GM12878 (cell line): ENCODE measurements at regions not wholly inside any gene's neighbourhood (a gene's known extent, or its start where the extent isn't known, plus 50 kb on each side); places are given as distances from the start of the nearest gene placed in this dataset.

Source experiments
- ATAC-seq: fragments of 200-7000 bp; cut with Tn5 transposase; 3 replicates; pipeline ENCODE4 v1.9.1; 2020; ENCODE audit warnings: mild to moderate bottlenecking, moderate library complexity
- BruUV-seq: library from RNA; stranded (reverse); fragments of 400-500 nt; replicated peaks from 2 replicates; lab custom pipeline; 2021; lab: Mats Ljungman, UMichigan
- CTCF ChIA-PET: fragments of 300-600 bp; sonication (Branson Sonifier 250); formaldehyde crosslinking; extraction: SDS; loops from one replicate; lab custom pipeline; 2021; ENCODE audit warnings: inconsistent platforms; lab: Yijun Ruan, JAX
- POLR2A ChIA-PET: fragments of 350-600 bp; formaldehyde crosslinking; extraction: SDS; loops from one replicate; lab custom pipeline; 2021; ENCODE audit warnings: inconsistent platforms; lab: Charles Lee
- RAD21 ChIA-PET: fragments of 300-600 bp; sonication (Branson Sonifier 250); formaldehyde crosslinking; loops from one replicate; lab custom pipeline; 2023; ENCODE audit warnings: antibody characterized with exemption; ENCODE audit not compliant: unreplicated experiment; lab: Charles Lee
- SMC1A ChIA-PET: fragments of 300-600 bp; sonication (Branson Sonifier 250); formaldehyde crosslinking; loops from one replicate; lab custom pipeline; 2023; ENCODE audit not compliant: unreplicated experiment, uncharacterized antibody; lab: Charles Lee
- DNase-seq: peaks from one replicate; pipeline ENCODE4 v3.0.0-alpha.2; 2011; ENCODE audit warnings: low read depth, low spot score
- FAIRE-seq: peaks from 3 replicates; lab custom pipeline; 2011; peaks lifted over from hg19 to GRCh38; lab: Jason Lieb, UNC
- H2AFZ ChIP-seq: 2 replicates; pipeline ENCODE4 v1.6.0; 2011; ENCODE audit warnings: low read depth, low read length, control low read depth; ENCODE audit not compliant: control insufficient read depth
- H3K27ac ChIP-seq: 2 replicates; pipeline ENCODE4 v1.5.1; 2011; ENCODE audit warnings: control low read depth; ENCODE audit not compliant: control insufficient read depth, insufficient read depth
- H3K27me3 ChIP-seq, 2 experiments: replicated peaks in 1 of 2; 2 replicates each; pipeline versions ENCODE4 v1.6.0 to v1.6.1; 2011; ENCODE audit warnings: low read length in 1 of 2; ENCODE audit not compliant: control insufficient read depth in 2 of 2, insufficient read depth in 2 of 2
- H3K36me3 ChIP-seq, 2 experiments: 2 replicates each; pipeline ENCODE4 v1.5.1; 2011; ENCODE audit warnings: low read length in 1 of 2; ENCODE audit not compliant: control insufficient read depth in 2 of 2, insufficient read depth in 2 of 2
- H3K4me1 ChIP-seq: 2 replicates; pipeline ENCODE4 v1.6.1; 2011; ENCODE audit warnings: mild to moderate bottlenecking, low read length, moderate library complexity, mixed read lengths; ENCODE audit not compliant: control insufficient read depth, insufficient read depth
- H3K4me2 ChIP-seq: 2 replicates; pipeline ENCODE4 v1.6.0; 2011; ENCODE audit warnings: control low read depth; ENCODE audit not compliant: control insufficient read depth, insufficient read depth
- H3K4me3 ChIP-seq: fragments of 200-600 bp; sonication (generic); 2 replicates; pipeline ENCODE4 v1.5.1; 2016
- H3K79me2 ChIP-seq: 2 replicates; pipeline ENCODE4 v1.6.0; 2011; ENCODE audit warnings: low read length; ENCODE audit not compliant: control insufficient read depth, insufficient read depth
- H3K9ac ChIP-seq: 2 replicates; pipeline ENCODE4 v1.8.0; 2011; ENCODE audit warnings: low read length, control low read depth, mixed read lengths; ENCODE audit not compliant: control insufficient read depth, insufficient read depth
- H3K9me3 ChIP-seq: replicated peaks from 3 replicates; pipeline ENCODE4 v1.5.1; 2011; ENCODE audit warnings: mild to moderate bottlenecking, low read length; ENCODE audit not compliant: control insufficient read depth, insufficient read depth
- H4K20me1 ChIP-seq: 2 replicates; pipeline ENCODE4 v1.6.0; 2011; ENCODE audit not compliant: control insufficient read depth, insufficient read depth
- CBX5 ChIP-seq: sonication (generic); IDR thresholded peaks from 2 replicates; pipeline ENCODE4 v1.6.1; 2016; ENCODE audit warnings: low read depth, moderate library complexity, mild to moderate bottlenecking, inconsistent platforms
- CHD2 ChIP-seq: IDR thresholded peaks from 2 replicates; pipeline ENCODE4 v1.6.1; 2011; ENCODE audit warnings: low read depth, low read length, improper control_type of control experiment, borderline replicate concordance
- CREB1 ChIP-seq: IDR thresholded peaks from 2 replicates; pipeline ENCODE4 v1.6.1; 2012; ENCODE audit warnings: low read depth, mild to moderate bottlenecking, inconsistent platforms
- EGR1 ChIP-seq, 2 experiments: IDR thresholded peaks; 1 replicate in 1 of 2; 2 replicates in 1 of 2; pipeline ENCODE4 v1.6.1; 2011 to 2012; ENCODE audit warnings: low read depth in 2 of 2, low read length in 2 of 2, borderline replicate concordance in 1 of 2, mild to moderate bottlenecking in 1 of 2, moderate library complexity in 1 of 2
- KAT2A ChIP-seq: conservative IDR thresholded peaks from 2 replicates; pipeline ENCODE4 v1.6.1; 2011; ENCODE audit warnings: low read depth, low read length; ENCODE audit not compliant: control insufficient read depth
- KDM1A ChIP-seq: fragments of 200-600 bp; sonication (generic); IDR thresholded peaks from 2 replicates; pipeline ENCODE4 v1.6.1; 2016; ENCODE audit warnings: borderline replicate concordance
- MEF2A ChIP-seq: IDR thresholded peaks from 2 replicates; pipeline ENCODE4 v1.6.1; 2011; ENCODE audit warnings: low read depth, mild to moderate bottlenecking, low read length, moderate library complexity; ENCODE audit not compliant: insufficient read depth
- NR2C1 ChIP-seq: fragments of 450-650 bp; IDR thresholded peaks from 2 replicates; pipeline ENCODE4 v1.6.1; 2017; ENCODE audit warnings: antibody characterized with exemption, mild to moderate bottlenecking, moderate library complexity
- POLR2AphosphoS2 ChIP-seq: IDR thresholded peaks from 2 replicates; pipeline ENCODE4 v1.6.1; 2011; ENCODE audit warnings: low read depth, mild to moderate bottlenecking, low read length, improper control_type of control experiment, moderate library complexity
- YBX1 ChIP-seq: fragments of 450-650 bp; IDR thresholded peaks from 2 replicates; pipeline ENCODE4 v1.6.1; 2016; ENCODE audit warnings: antibody characterized with exemption
- ZNF24 ChIP-seq: fragments of 450-650 bp; IDR thresholded peaks from 2 replicates; pipeline ENCODE4 v1.6.1; 2017; ENCODE audit warnings: antibody characterized with exemption, mild to moderate bottlenecking
- ZSCAN29 ChIP-seq: fragments of 450-650 bp; IDR thresholded peaks from 2 replicates; pipeline ENCODE4 v1.6.1; 2017; ENCODE audit warnings: mild to moderate bottlenecking, moderate library complexity
- ZZZ3 ChIP-seq: IDR thresholded peaks from 2 replicates; pipeline ENCODE4 v1.6.1; 2011; ENCODE audit warnings: low read depth; ENCODE audit not compliant: control insufficient read depth, insufficient read length
- WGBS: methylation state at CpG from one replicate; pipeline ENCODE4 v1.1.6; 2016; ENCODE audit warnings: low lambda C conversion rate; ENCODE audit not compliant: insufficient replicate concordance, insufficient coverage; ENCODE audit errors: missing lambda C conversion rate; 5-methylcytosine and 5-hydroxymethylcytosine counted together
- in situ Hi-C: fragments of 300-500 bp; cut with MboI; formaldehyde crosslinking; loops from 9 replicates; pipeline ENCODE4 v1.14.3; 2018; ENCODE audit warnings: mixed read lengths
- intact Hi-C: fragments of 100-400 bp; cut with micrococcal nuclease; formaldehyde crosslinking; loops from one replicate; pipeline ENCODE4 v1.14.2; 2022; ENCODE audit not compliant: unreplicated experiment
- TF ChIP-seq, protein P1 (sequence below): fragments of 450-650 bp; IDR thresholded peaks from 2 replicates; pipeline ENCODE4 v1.6.1; 2017; ENCODE audit warnings: mild to moderate bottlenecking, moderate library complexity
- TF ChIP-seq, protein P2 (sequence below): IDR thresholded peaks from 2 replicates; pipeline ENCODE4 v1.6.1; 2012; ENCODE audit warnings: low read length, inconsistent platforms
- TF ChIP-seq, protein P3 (sequence below): IDR thresholded peaks from 2 replicates; pipeline ENCODE4 v1.6.1; 2011; ENCODE audit warnings: low read depth, low read length, improper control_type of control experiment, borderline replicate concordance
- TF ChIP-seq, protein P4 (sequence below): fragments of 450-650 bp; IDR thresholded peaks from 2 replicates; pipeline ENCODE4 v1.6.1; 2017; ENCODE audit warnings: mild to moderate bottlenecking

DNA sequence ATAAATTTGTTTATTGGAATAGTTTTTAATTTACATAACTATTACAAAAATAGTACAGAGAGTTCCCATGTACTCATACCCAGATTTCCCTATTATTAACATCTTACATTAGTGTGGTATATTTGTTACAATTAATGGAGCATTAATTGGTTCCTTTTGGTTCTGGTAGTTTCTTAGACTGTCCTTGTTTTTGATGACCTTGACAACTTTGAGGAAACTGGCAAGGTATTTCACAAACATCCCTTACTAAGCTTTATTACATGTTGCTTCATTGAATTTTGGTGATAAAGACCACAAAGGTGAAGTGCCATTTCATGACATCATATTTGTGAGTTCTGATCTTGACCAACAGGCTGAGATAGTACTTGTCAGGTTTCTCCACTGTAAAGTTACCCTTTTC lies 379.0 kb upstream of the GCFC2 start (continued):
- TF ChIP-seq, protein P1, sequence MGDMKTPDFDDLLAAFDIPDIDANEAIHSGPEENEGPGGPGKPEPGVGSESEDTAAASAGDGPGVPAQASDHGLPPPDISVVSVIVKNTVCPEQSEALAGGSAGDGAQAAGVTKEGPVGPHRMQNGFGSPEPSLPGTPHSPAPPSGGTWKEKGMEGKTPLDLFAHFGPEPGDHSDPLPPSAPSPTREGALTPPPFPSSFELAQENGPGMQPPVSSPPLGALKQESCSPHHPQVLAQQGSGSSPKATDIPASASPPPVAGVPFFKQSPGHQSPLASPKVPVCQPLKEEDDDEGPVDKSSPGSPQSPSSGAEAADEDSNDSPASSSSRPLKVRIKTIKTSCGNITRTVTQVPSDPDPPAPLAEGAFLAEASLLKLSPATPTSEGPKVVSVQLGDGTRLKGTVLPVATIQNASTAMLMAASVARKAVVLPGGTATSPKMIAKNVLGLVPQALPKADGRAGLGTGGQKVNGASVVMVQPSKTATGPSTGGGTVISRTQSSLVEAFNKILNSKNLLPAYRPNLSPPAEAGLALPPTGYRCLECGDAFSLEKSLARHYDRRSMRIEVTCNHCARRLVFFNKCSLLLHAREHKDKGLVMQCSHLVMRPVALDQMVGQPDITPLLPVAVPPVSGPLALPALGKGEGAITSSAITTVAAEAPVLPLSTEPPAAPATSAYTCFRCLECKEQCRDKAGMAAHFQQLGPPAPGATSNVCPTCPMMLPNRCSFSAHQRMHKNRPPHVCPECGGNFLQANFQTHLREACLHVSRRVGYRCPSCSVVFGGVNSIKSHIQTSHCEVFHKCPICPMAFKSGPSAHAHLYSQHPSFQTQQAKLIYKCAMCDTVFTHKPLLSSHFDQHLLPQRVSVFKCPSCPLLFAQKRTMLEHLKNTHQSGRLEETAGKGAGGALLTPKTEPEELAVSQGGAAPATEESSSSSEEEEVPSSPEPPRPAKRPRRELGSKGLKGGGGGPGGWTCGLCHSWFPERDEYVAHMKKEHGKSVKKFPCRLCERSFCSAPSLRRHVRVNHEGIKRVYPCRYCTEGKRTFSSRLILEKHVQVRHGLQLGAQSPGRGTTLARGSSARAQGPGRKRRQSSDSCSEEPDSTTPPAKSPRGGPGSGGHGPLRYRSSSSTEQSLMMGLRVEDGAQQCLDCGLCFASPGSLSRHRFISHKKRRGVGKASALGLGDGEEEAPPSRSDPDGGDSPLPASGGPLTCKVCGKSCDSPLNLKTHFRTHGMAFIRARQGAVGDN: no peak
- TF ChIP-seq ZSCAN29 (no peak), CREB1 (no peak), POLR2AphosphoS2 (no peak), MEF2A (no peak)

DNA sequence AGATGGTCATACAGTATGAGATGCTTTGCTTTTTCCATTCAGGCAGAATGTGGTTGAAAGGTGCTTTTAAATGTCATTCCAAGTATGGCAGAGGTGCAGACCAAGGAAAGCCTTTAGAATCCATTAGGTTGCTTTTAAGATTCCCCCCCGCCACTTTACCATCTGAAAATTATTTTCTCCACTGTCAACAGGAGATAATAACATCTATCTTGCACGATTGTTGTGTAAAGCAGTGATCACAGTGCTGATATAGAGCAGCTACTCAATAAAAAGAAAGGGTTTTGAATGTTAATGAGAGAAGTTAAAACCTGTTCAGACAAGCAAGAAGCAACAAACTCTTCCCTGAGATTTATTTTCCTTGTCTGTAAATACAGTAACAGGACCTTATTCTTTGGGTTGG lies 372.5 kb upstream of the GCFC2 start:
- intact Hi-C loops (no loop called here), in situ Hi-C loops (no loop called here)
- no TSS peak for BruUV-seq
- no peaks in the 10 kb centered on the region for H4K20me1 ChIP-seq
- H3K4me2 ChIP-seq: no peak overlapping the region
- WGBS: 0% methylated on average over 2 of the region's 2 CpGs
- RAD21 ChIA-PET: no interaction called here
- H3K27ac ChIP-seq: no peak overlapping the region
- H3K79me2 ChIP-seq: no peaks in the 10 kb centered on the region
- CTCF ChIA-PET: interaction anchor here (0.7 kb wide), 1 partner anchor 391 kb away, joined by 3 read pairs; no protein-coding TSS in a partner anchor
- H3K4me3 ChIP-seq: no peak overlapping the region
- H3K4me1 ChIP-seq: no peaks in the 10 kb centered on the region
- POLR2A ChIA-PET: no interaction called here
- ATAC-seq: no peak
- H2AFZ ChIP-seq: no peak overlapping the region
- H3K9me3 ChIP-seq: no peaks in the 10 kb centered on the region
- H3K27me3 ChIP-seq: no peaks in the 10 kb centered on the region
- no peak for DNase-seq
- no peaks in the 10 kb centered on the region for H3K36me3 ChIP-seq
- SMC1A ChIA-PET: no interaction called here
- no peak overlapping the region for H3K9ac ChIP-seq
- no peak for FAIRE-seq
- TF ChIP-seq ZNF24: no peak
- TF ChIP-seq CHD2: no peak
- TF ChIP-seq, protein P2, sequence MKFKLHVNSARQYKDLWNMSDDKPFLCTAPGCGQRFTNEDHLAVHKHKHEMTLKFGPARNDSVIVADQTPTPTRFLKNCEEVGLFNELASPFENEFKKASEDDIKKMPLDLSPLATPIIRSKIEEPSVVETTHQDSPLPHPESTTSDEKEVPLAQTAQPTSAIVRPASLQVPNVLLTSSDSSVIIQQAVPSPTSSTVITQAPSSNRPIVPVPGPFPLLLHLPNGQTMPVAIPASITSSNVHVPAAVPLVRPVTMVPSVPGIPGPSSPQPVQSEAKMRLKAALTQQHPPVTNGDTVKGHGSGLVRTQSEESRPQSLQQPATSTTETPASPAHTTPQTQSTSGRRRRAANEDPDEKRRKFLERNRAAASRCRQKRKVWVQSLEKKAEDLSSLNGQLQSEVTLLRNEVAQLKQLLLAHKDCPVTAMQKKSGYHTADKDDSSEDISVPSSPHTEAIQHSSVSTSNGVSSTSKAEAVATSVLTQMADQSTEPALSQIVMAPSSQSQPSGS: no peak
- no peak for TF ChIP-seq CBX5
- no peak for TF ChIP-seq KDM1A
- TF ChIP-seq NR2C1: no peak
- TF ChIP-seq ZZZ3: no peak
- TF ChIP-seq, protein P3, sequence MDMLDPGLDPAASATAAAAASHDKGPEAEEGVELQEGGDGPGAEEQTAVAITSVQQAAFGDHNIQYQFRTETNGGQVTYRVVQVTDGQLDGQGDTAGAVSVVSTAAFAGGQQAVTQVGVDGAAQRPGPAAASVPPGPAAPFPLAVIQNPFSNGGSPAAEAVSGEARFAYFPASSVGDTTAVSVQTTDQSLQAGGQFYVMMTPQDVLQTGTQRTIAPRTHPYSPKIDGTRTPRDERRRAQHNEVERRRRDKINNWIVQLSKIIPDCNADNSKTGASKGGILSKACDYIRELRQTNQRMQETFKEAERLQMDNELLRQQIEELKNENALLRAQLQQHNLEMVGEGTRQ: no peak
- no peak for TF ChIP-seq KAT2A
- TF ChIP-seq YBX1: no peak
- TF ChIP-seq, protein P4, sequence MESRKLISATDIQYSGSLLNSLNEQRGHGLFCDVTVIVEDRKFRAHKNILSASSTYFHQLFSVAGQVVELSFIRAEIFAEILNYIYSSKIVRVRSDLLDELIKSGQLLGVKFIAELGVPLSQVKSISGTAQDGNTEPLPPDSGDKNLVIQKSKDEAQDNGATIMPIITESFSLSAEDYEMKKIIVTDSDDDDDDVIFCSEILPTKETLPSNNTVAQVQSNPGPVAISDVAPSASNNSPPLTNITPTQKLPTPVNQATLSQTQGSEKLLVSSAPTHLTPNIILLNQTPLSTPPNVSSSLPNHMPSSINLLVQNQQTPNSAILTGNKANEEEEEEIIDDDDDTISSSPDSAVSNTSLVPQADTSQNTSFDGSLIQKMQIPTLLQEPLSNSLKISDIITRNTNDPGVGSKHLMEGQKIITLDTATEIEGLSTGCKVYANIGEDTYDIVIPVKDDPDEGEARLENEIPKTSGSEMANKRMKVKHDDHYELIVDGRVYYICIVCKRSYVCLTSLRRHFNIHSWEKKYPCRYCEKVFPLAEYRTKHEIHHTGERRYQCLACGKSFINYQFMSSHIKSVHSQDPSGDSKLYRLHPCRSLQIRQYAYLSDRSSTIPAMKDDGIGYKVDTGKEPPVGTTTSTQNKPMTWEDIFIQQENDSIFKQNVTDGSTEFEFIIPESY: no peak
- no peak for TF ChIP-seq EGR1 (IDR thresholded peaks at IDR 0.05; ENCODE audit: borderline replicate concordance in 1 of 2, low read depth in 2 of 2, low read length in 2 of 2)
- no peak for TF ChIP-seq CREB1
